ENCODE measurements at regions not wholly inside any gene's neighbourhood (a gene's known extent, or its start where the extent isn't known, plus 50 kb on each side); places are given as distances from the start of the nearest gene placed in this dataset.

DNA sequence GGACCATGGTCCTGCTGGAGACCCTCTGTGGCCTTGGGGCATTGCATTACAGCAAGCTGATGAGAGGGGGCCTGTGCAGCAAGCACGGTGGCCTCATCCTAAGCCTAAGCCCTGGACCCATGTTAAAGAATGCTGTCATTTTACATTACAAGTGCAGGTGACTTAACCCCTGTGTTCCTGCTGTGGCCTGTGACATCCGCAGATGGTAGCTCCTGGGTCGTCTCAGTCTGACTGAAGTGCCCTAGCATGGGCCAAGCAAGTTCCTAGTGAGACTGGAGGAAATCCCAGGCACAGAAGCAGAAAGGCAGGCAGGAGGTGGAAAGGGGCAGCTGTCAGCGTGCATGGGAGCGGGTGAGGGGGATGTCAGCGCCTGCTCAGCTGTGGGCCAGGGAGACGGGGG, 252.4 kb downstream of the FNDC1 start:
- TF ChIP-seq, protein P1, sequence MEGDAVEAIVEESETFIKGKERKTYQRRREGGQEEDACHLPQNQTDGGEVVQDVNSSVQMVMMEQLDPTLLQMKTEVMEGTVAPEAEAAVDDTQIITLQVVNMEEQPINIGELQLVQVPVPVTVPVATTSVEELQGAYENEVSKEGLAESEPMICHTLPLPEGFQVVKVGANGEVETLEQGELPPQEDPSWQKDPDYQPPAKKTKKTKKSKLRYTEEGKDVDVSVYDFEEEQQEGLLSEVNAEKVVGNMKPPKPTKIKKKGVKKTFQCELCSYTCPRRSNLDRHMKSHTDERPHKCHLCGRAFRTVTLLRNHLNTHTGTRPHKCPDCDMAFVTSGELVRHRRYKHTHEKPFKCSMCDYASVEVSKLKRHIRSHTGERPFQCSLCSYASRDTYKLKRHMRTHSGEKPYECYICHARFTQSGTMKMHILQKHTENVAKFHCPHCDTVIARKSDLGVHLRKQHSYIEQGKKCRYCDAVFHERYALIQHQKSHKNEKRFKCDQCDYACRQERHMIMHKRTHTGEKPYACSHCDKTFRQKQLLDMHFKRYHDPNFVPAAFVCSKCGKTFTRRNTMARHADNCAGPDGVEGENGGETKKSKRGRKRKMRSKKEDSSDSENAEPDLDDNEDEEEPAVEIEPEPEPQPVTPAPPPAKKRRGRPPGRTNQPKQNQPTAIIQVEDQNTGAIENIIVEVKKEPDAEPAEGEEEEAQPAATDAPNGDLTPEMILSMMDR (IDR thresholded peaks at IDR 0.05): no peak
- TF ChIP-seq POLR2AphosphoS5 (IDR thresholded peaks at IDR 0.05): no peak
- no peak for TF ChIP-seq EP300 (IDR thresholded peaks at IDR 0.05; ENCODE audit: low read depth)
- TF ChIP-seq POLR2A (IDR thresholded peaks at IDR 0.05): no peak

Data from transverse colon (tissue), 4 donors.